Neuron (in vitro differentiated cells): ENCODE measurements at regions not wholly inside any gene's neighbourhood (a gene's known extent, or its start where the extent isn't known, plus 50 kb on each side); places are given as distances from the start of the nearest gene placed in this dataset.
A peak's percentile ranks its signal among the peaks of the same experiment; 100 is the strongest.
"Not testable (repeated sequence)": the region's sequence is repeated elsewhere in the genome, so short reads cannot be mapped to it uniquely, and the experiment has no call there.

ENCODE experiments used
- H2AFZ ChIP-seq: one replicate; pipeline ENCODE4 v1.6.1; 2013; ENCODE audit warnings: low read depth, mild to moderate bottlenecking, inconsistent platforms, low read length, moderate library complexity
- H3K27me3 ChIP-seq: one replicate; pipeline ENCODE4 v1.6.1; 2013; ENCODE audit warnings: low read length; ENCODE audit not compliant: insufficient read depth
- H3K36me3 ChIP-seq: one replicate; pipeline ENCODE4 v1.6.1; 2013; ENCODE audit warnings: low read length; ENCODE audit not compliant: insufficient read depth
- H3K4me1 ChIP-seq: one replicate; pipeline ENCODE4 v1.6.1; 2013; ENCODE audit warnings: low read length; ENCODE audit not compliant: insufficient read depth
- H3K4me3 ChIP-seq: 2 replicates; pipeline ENCODE4 v1.5.1; 2013; ENCODE audit warnings: mild to moderate bottlenecking, low read length, moderate library complexity
- H3K9me3 ChIP-seq: one replicate; pipeline ENCODE4 v1.6.1; 2013; ENCODE audit warnings: low read length

GRCh38 chr1:73832276-73833181 is 365.4 kb downstream of the LRRIQ3 start:
- H3K36me3 ChIP-seq, result no peaks in the 10 kb centered on the region
- no peak overlapping the region for H3K4me3 ChIP-seq
- H3K9me3 ChIP-seq, result no peaks in the 10 kb centered on the region
- H3K4me1 ChIP-seq, result no peaks in the 10 kb centered on the region
- H3K27me3 ChIP-seq, result no peaks in the 10 kb centered on the region
- H2AFZ ChIP-seq, result no peak overlapping the region

GRCh38 chr1:73827283-73827682 is 370.7 kb downstream of the LRRIQ3 start:
- not testable (repeated sequence) for H2AFZ ChIP-seq, H3K36me3 ChIP-seq, H3K27me3 ChIP-seq, H3K9me3 ChIP-seq, H3K4me1 ChIP-seq, H3K4me3 ChIP-seq

- Histone ChIP-seq H2AFZ (no peak overlapping the region), H3K9me3 (no peaks in the 10 kb centered on the region), H3K36me3 (no peaks in the 10 kb centered on the region), H3K4me3 (no peak overlapping the region), H3K27me3 (no peaks in the 10 kb centered on the region), H3K4me1 (no peaks in the 10 kb centered on the region)
Observed at GRCh38 chr1:73824065-73824464, 373.9 kb downstream of the LRRIQ3 start.

GRCh38 chr1:73821520-73821919 is 376.5 kb downstream of the LRRIQ3 start:
- Histone ChIP-seq H3K27me3 (no peaks in the 10 kb centered on the region), H3K4me3 (no peak overlapping the region), H3K4me1 (no peaks in the 10 kb centered on the region), H3K36me3 (no peaks in the 10 kb centered on the region), H3K9me3 (no peaks in the 10 kb centered on the region), H2AFZ (no peak overlapping the region)

- Histone ChIP-seq H3K4me3 (no peak overlapping the region), H2AFZ (no peak overlapping the region), H3K36me3 (no peaks in the 10 kb centered on the region), H3K27me3 (no peaks in the 10 kb centered on the region), H3K9me3 (no peaks in the 10 kb centered on the region), H3K4me1 (no peaks in the 10 kb centered on the region)
Observed at GRCh38 chr1:73820843-73821242, 377.1 kb downstream of the LRRIQ3 start.

GRCh38 chr1:73813716-73814115 is 384.3 kb downstream of the LRRIQ3 start:
- Histone ChIP-seq H3K4me1 (peaks cover 3% of the 10 kb centered on the region), H2AFZ (no peak overlapping the region), H3K27me3 (no peaks in the 10 kb centered on the region), H3K4me3 (no peak overlapping the region), H3K36me3 (no peaks in the 10 kb centered on the region), H3K9me3 (no peaks in the 10 kb centered on the region)

- Histone ChIP-seq H3K4me3 (no peak overlapping the region), H3K4me1 (peaks cover 3% of the 10 kb centered on the region), H3K9me3 (no peaks in the 10 kb centered on the region), H3K27me3 (no peaks in the 10 kb centered on the region), H3K36me3 (no peaks in the 10 kb centered on the region), H2AFZ (no peak overlapping the region)
Observed at GRCh38 chr1:73813236-73813635, 384.7 kb downstream of the LRRIQ3 start.

GRCh38 chr1:73811798-73812197 is 386.2 kb downstream of the LRRIQ3 start:
- no peaks in the 10 kb centered on the region for H3K27me3 ChIP-seq
- H3K4me3 ChIP-seq, result no peak overlapping the region
- H3K9me3 ChIP-seq, result no peaks in the 10 kb centered on the region

GRCh38 chr1:73804935-73805334 is 393.0 kb downstream of the LRRIQ3 start:
- Histone ChIP-seq H3K4me3 (no peak overlapping the region), H3K4me1 (peaks cover 10% of the 10 kb centered on the region), H3K36me3 (no peaks in the 10 kb centered on the region), H3K27me3 (no peaks in the 10 kb centered on the region), H3K9me3 (no peaks in the 10 kb centered on the region), H2AFZ (no peak overlapping the region)

More at GRCh38 chr1:73811798-73812197, 386.2 kb downstream of the LRRIQ3 start:
- peaks cover 3% of the 10 kb centered on the region for H3K4me1 ChIP-seq
- H2AFZ ChIP-seq, result no peak overlapping the region
- no peaks in the 10 kb centered on the region for H3K36me3 ChIP-seq

GRCh38 chr1:73803380-73803779 is 394.6 kb downstream of the LRRIQ3 start:
- H3K4me3 ChIP-seq, result no peak overlapping the region
- H3K36me3 ChIP-seq, result no peaks in the 10 kb centered on the region
- no peak overlapping the region for H2AFZ ChIP-seq
- peaks cover 10% of the 10 kb centered on the region for H3K4me1 ChIP-seq
- H3K9me3 ChIP-seq, result no peaks in the 10 kb centered on the region
- no peaks in the 10 kb centered on the region for H3K27me3 ChIP-seq

- Histone ChIP-seq H3K4me1 (peaks cover 10% of the 10 kb centered on the region), H3K27me3 (no peaks in the 10 kb centered on the region), H2AFZ (peak overlapping the region; percentile 28), H3K9me3 (no peaks in the 10 kb centered on the region), H3K4me3 (no peak overlapping the region), H3K36me3 (no peaks in the 10 kb centered on the region)
Observed at GRCh38 chr1:73801912-73802429, 396.0 kb downstream of the LRRIQ3 start.

GRCh38 chr1:73800376-73800775 is 397.6 kb downstream of the LRRIQ3 start:
- Histone ChIP-seq H3K9me3 (no peaks in the 10 kb centered on the region), H3K27me3 (no peaks in the 10 kb centered on the region), H3K36me3 (no peaks in the 10 kb centered on the region), H2AFZ (no peak overlapping the region), H3K4me1 (peaks cover 10% of the 10 kb centered on the region), H3K4me3 (no peak overlapping the region)

GRCh38 chr1:73789965-73790364 is 408.0 kb downstream of the LRRIQ3 start:
- Histone ChIP-seq H2AFZ (no peak overlapping the region), H3K36me3 (no peaks in the 10 kb centered on the region), H3K9me3 (no peaks in the 10 kb centered on the region), H3K4me1 (no peaks in the 10 kb centered on the region), H3K27me3 (no peaks in the 10 kb centered on the region), H3K4me3 (no peak overlapping the region)
